ENCODE measurements at regions not wholly inside any gene's neighbourhood (a gene's known extent, or its start where the extent isn't known, plus 50 kb on each side); places are given as distances from the start of the nearest gene placed in this dataset.

DNA sequence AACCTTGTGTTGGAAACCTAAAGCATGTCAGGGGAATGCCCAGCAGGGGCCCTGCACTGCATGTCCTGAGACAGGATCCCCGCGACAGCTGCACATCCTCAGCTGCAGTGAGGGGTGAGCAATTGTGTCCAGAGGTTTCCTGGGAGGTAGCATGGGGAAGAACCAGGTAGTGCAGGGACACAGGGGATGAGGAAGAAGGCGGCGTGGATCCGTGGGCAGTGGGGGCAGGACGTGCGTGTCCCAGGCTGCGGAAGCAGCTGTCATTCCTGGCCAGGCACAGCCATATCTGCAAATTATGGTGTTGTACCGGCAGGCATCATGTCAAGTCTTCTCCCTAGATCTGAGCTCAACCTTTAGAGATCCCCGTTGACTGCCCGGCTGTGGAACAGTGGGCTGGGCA is 238.2 kb upstream of the MYT1L start:
- Histone ChIP-seq H3K4me2 (ENCODE audit: low read length) (no peak overlapping the region), H3K4me1 (ENCODE audit: control insufficient read depth, low read length) (no peaks in the 10 kb centered on the region), H3K9me2 (replicated peaks; ENCODE audit: control insufficient read depth, low read length) (no peaks in the 10 kb centered on the region), H3K27ac (ENCODE audit: low read depth, low read length) (no peak overlapping the region), H3F3A (ENCODE audit: control insufficient read depth, insufficient read depth) (no peaks in the 10 kb centered on the region), H4K20me1 (ENCODE audit: control insufficient read depth, insufficient read depth, low read depth, low read length) (no peaks in the 10 kb centered on the region), H3K27me3 (ENCODE audit: control insufficient read depth, low read length) (no peaks in the 10 kb centered on the region), H3K79me2 (ENCODE audit: control insufficient read depth, low read length) (no peaks in the 10 kb centered on the region), H3K4me3 (ENCODE audit: low read length) (no peak overlapping the region), H3K9me3 (ENCODE audit: control insufficient read depth, insufficient read depth, low read length) (peaks cover 30% of the 10 kb centered on the region; the same call in 1 of the 2 replicates), H3K36me3 (ENCODE audit: control insufficient read depth, low read length) (no peaks in the 10 kb centered on the region)
- TF ChIP-seq EZH2phosphoT487 (IDR thresholded peaks at IDR 0.05; ENCODE audit: borderline replicate concordance, low read length), result no peak
- TF ChIP-seq, protein P1, sequence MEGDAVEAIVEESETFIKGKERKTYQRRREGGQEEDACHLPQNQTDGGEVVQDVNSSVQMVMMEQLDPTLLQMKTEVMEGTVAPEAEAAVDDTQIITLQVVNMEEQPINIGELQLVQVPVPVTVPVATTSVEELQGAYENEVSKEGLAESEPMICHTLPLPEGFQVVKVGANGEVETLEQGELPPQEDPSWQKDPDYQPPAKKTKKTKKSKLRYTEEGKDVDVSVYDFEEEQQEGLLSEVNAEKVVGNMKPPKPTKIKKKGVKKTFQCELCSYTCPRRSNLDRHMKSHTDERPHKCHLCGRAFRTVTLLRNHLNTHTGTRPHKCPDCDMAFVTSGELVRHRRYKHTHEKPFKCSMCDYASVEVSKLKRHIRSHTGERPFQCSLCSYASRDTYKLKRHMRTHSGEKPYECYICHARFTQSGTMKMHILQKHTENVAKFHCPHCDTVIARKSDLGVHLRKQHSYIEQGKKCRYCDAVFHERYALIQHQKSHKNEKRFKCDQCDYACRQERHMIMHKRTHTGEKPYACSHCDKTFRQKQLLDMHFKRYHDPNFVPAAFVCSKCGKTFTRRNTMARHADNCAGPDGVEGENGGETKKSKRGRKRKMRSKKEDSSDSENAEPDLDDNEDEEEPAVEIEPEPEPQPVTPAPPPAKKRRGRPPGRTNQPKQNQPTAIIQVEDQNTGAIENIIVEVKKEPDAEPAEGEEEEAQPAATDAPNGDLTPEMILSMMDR (IDR thresholded peaks at IDR 0.05; ENCODE audit: low read depth, low read length, poor library complexity, severe bottlenecking), result no peak

GRCh38 chr2:2568411-2568810 is 237.3 kb upstream of the MYT1L start:
- Histone ChIP-seq H3K79me2 (ENCODE audit: control insufficient read depth, low read length) (no peaks in the 10 kb centered on the region), H3K4me2 (ENCODE audit: low read length) (no peak overlapping the region), H3K9me3 (ENCODE audit: control insufficient read depth, insufficient read depth, low read length) (peaks cover 21% of the 10 kb centered on the region; the same call in 1 of the 2 replicates), H3K9me2 (replicated peaks; ENCODE audit: control insufficient read depth, low read length) (no peaks in the 10 kb centered on the region), H3F3A (ENCODE audit: control insufficient read depth, insufficient read depth) (no peaks in the 10 kb centered on the region), H3K4me1 (ENCODE audit: control insufficient read depth, low read length) (no peaks in the 10 kb centered on the region), H4K20me1 (ENCODE audit: control insufficient read depth, insufficient read depth, low read depth, low read length) (no peaks in the 10 kb centered on the region), H3K27me3 (ENCODE audit: control insufficient read depth, low read length) (no peaks in the 10 kb centered on the region), H3K4me3 (ENCODE audit: low read length) (no peak overlapping the region), H3K36me3 (ENCODE audit: control insufficient read depth, low read length) (no peaks in the 10 kb centered on the region), H3K27ac (ENCODE audit: low read depth, low read length) (no peak overlapping the region)
- TF ChIP-seq EZH2phosphoT487 (IDR thresholded peaks at IDR 0.05; ENCODE audit: borderline replicate concordance, low read length), result no peak
- TF ChIP-seq, protein P1 (IDR thresholded peaks at IDR 0.05; ENCODE audit: low read depth, low read length, poor library complexity, severe bottlenecking), result no peak

GRCh38 chr2:2567776-2568175 is 236.7 kb upstream of the MYT1L start:
- no peak overlapping the region for H3K4me3 ChIP-seq (ENCODE audit: low read length)
- H3K27ac ChIP-seq (ENCODE audit: low read depth, low read length), result no peak overlapping the region
- H3K9me2 ChIP-seq (replicated peaks; ENCODE audit: control insufficient read depth, low read length), result no peaks in the 10 kb centered on the region
- no peaks in the 10 kb centered on the region for H3K36me3 ChIP-seq (ENCODE audit: control insufficient read depth, low read length)
- no peaks in the 10 kb centered on the region for H3F3A ChIP-seq (ENCODE audit: control insufficient read depth, insufficient read depth)
- no peaks in the 10 kb centered on the region for H3K4me1 ChIP-seq (ENCODE audit: control insufficient read depth, low read length)
- H3K79me2 ChIP-seq (ENCODE audit: control insufficient read depth, low read length), result no peaks in the 10 kb centered on the region
- no peaks in the 10 kb centered on the region for H3K27me3 ChIP-seq (ENCODE audit: control insufficient read depth, low read length)
- H4K20me1 ChIP-seq (ENCODE audit: control insufficient read depth, insufficient read depth, low read depth, low read length), result no peaks in the 10 kb centered on the region
- peaks cover 15% of the 10 kb centered on the region; the same call in 1 of the 2 replicates for H3K9me3 ChIP-seq (ENCODE audit: control insufficient read depth, insufficient read depth, low read length)
- TF ChIP-seq, protein P1 (IDR thresholded peaks at IDR 0.05; ENCODE audit: low read depth, low read length, poor library complexity, severe bottlenecking), result no peak
- no peak for TF ChIP-seq EZH2phosphoT487 (IDR thresholded peaks at IDR 0.05; ENCODE audit: borderline replicate concordance, low read length)
- H3K4me2 ChIP-seq (ENCODE audit: low read length), result no peak overlapping the region

All from DOHH2 (cell line).